Left lung (tissue), 4 donors: ENCODE measurements at regions not wholly inside any gene's neighbourhood (a gene's known extent, or its start where the extent isn't known, plus 50 kb on each side); places are given as distances from the start of the nearest gene placed in this dataset.
A peak's percentile ranks its signal among the peaks of the same experiment; 100 is the strongest.

ENCODE experiments used
- ATAC-seq: fragments of 200-7000 bp; cut with Tn5 transposase; one replicate; pipeline ENCODE4 v1.9.1; 2020; ENCODE audit warnings: moderate library complexity
- DNase-seq, 4 donors: peaks; one replicate each; pipeline ENCODE4 v3.0.0-alpha.2; 2013 to 2020
- H3K27ac ChIP-seq, 2 donors: fragments of 200-600 bp; sonication (generic) in 1 of 2; one replicate each; pipeline versions ENCODE4 v1.5.0 to v1.8.0; 2020 to 2021
- H3K27me3 ChIP-seq, 2 donors: fragments of 200-600 bp; sonication (generic) in 1 of 2; one replicate each; pipeline versions ENCODE4 v1.5.0 to v1.8.0; 2020 to 2021
- H3K36me3 ChIP-seq, 2 donors: fragments of 200-600 bp; sonication (generic) in 1 of 2; one replicate each; pipeline versions ENCODE4 v1.5.0 to v1.8.0; 2020 to 2021
- H3K4me1 ChIP-seq, 2 donors: fragments of 200-600 bp; one replicate each; pipeline ENCODE4 v1.8.0; 2021
- H3K4me3 ChIP-seq, 2 donors: fragments of 200-600 bp; sonication (generic) in 1 of 2; one replicate each; pipeline versions ENCODE4 v1.5.0 to v1.8.0; 2020 to 2021; ENCODE audit warnings: mild to moderate bottlenecking in 1 of 2
- H3K9me3 ChIP-seq, 2 donors: fragments of 200-600 bp; sonication (generic) in 1 of 2; one replicate each; pipeline versions ENCODE4 v1.5.0 to v1.8.0; 2020 to 2021
- CTCF ChIP-seq, 2 donors: fragments of 200-600 bp; sonication (generic) in 1 of 2; IDR thresholded peaks; one replicate each; pipeline versions ENCODE4 v1.5.0 to v1.8.0; 2021; ENCODE audit warnings: antibody characterized with exemption in 2 of 2
- intact Hi-C, 2 donors: fragments of 100-400 bp; cut with DNase I; formaldehyde crosslinking; loops; one replicate each; pipeline versions ENCODE4 v1.11.2 to v1.14.2; 2022
- donor health status: DM: no; HTN: yes; CAD: no.
- donor health status: DM: no; HTN: no; CAD: no.

DNA sequence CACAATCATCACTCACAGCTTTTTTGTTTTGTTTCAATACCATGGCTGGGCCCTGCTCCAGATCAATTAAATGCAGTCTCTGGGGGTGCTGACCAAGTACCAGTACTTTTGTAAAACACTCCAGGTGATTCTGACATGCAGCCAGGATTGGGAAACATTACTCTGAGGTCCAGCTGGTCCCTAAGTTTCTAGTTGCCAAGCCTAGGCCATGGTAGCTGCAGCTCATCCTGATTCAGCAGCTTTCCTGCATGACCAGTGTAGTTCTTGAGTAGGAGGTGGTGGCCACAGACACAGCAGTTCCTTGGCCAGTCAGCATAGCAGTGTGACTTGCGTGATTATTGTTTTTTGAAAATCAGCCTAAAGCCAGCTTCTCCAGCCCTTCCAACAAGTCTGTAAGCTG, 859.1 kb downstream of the DIAPH3 start:
- ATAC-seq (no peak), DNase-seq (no peak)
- no peaks in the 10 kb centered on the region for H3K4me1 ChIP-seq
- H3K27ac ChIP-seq: no peak overlapping the region
- no peaks in the 10 kb centered on the region for H3K9me3 ChIP-seq
- intact Hi-C loops: no loop called here
- no peaks in the 10 kb centered on the region for H3K36me3 ChIP-seq
- no peak overlapping the region for H3K4me3 ChIP-seq
- no peak for TF ChIP-seq CTCF (IDR thresholded peaks at IDR 0.05)
- H3K27me3 ChIP-seq: no peaks in the 10 kb centered on the region

- intact Hi-C loops: no loop called here
- no peaks in the 10 kb centered on the region for H3K36me3 ChIP-seq
- TF ChIP-seq CTCF (IDR thresholded peaks at IDR 0.05): no peak
Observed at GRCh38 chr13:59305896-59306295, 857.8 kb downstream of the DIAPH3 start.

GRCh38 chr13:59312776-59313175, 851.0 kb downstream of the DIAPH3 start:
- no peak overlapping the region for H3K4me3 ChIP-seq
- H3K36me3 ChIP-seq: no peaks in the 10 kb centered on the region
- intact Hi-C loops: no loop called here
- H3K9me3 ChIP-seq: no peaks in the 10 kb centered on the region
- TF ChIP-seq CTCF (IDR thresholded peaks at IDR 0.05): no peak
- no peaks in the 10 kb centered on the region for H3K27me3 ChIP-seq
- ATAC-seq: no peak
- no peak overlapping the region for H3K27ac ChIP-seq
- H3K4me1 ChIP-seq: no peaks in the 10 kb centered on the region
- no peak for DNase-seq

More at GRCh38 chr13:59305896-59306295, 857.8 kb downstream of the DIAPH3 start:
- H3K27me3 ChIP-seq: no peaks in the 10 kb centered on the region
- H3K4me3 ChIP-seq: no peak overlapping the region
- no peaks in the 10 kb centered on the region for H3K9me3 ChIP-seq
- no peaks in the 10 kb centered on the region for H3K4me1 ChIP-seq
- DNase-seq (no peak), ATAC-seq (no peak)
- H3K27ac ChIP-seq: no peak overlapping the region

- DNase-seq (peak in 3 of 4 donors; percentile 52 to 71 (median 62)), ATAC-seq (peak; percentile 70)
- intact Hi-C loops: no loop called here
- no peaks in the 10 kb centered on the region for H3K27me3 ChIP-seq
- H3K27ac ChIP-seq: no peak overlapping the region
- peak; percentile 55 for TF ChIP-seq CTCF (IDR thresholded peaks at IDR 0.05)
- H3K9me3 ChIP-seq: no peaks in the 10 kb centered on the region
- H3K4me3 ChIP-seq: no peak overlapping the region
- no peaks in the 10 kb centered on the region for H3K36me3 ChIP-seq
- no peaks in the 10 kb centered on the region for H3K4me1 ChIP-seq
Observed at GRCh38 chr13:59318320-59318930, 845.3 kb downstream of the DIAPH3 start.

GRCh38 chr13:59319276-59319675, 844.5 kb downstream of the DIAPH3 start:
- peak overlapping the region in 1 of 2 donors; percentile 28 for H3K27ac ChIP-seq

More at GRCh38 chr13:59319276-59319675, 844.5 kb downstream of the DIAPH3 start:
- Histone ChIP-seq H3K4me1 (no peaks in the 10 kb centered on the region), H3K27me3 (no peaks in the 10 kb centered on the region), H3K36me3 (no peaks in the 10 kb centered on the region), H3K9me3 (no peaks in the 10 kb centered on the region), H3K4me3 (no peak overlapping the region)
- DNase-seq (no peak), ATAC-seq (no peak)
- intact Hi-C loops: no loop called here
- TF ChIP-seq CTCF (IDR thresholded peaks at IDR 0.05): no peak
